Right ventricle myocardium superior (tissue), 1 donor: ENCODE measurements at regions not wholly inside any gene's neighbourhood (a gene's known extent, or its start where the extent isn't known, plus 50 kb on each side); places are given as distances from the start of the nearest gene placed in this dataset.
"Not testable (repeated sequence)": the region's sequence is repeated elsewhere in the genome, so short reads cannot be mapped to it uniquely, and the experiment has no call there.

Experiments
- ATAC-seq: fragments of 200-7000 bp; cut with Tn5 transposase; one replicate; pipeline ENCODE4 v1.9.1; 2020; ENCODE audit warnings: mild to moderate bottlenecking; ENCODE audit not compliant: poor library complexity
- DNase-seq: peaks from one replicate; pipeline ENCODE4 v3.0.0-alpha.2; 2020
- intact Hi-C: fragments of 100-400 bp; cut with DNase I; formaldehyde crosslinking; loops from one replicate; pipeline ENCODE4 v1.11.2; 2022
- donor health status: DM: no; HTN: yes; CAD: no; lungs with severe emphysema.

GRCh38 chr5:166570865-166571264, 1720.6 kb upstream of the WWC1 start:
- intact Hi-C loops = no loop called here
- ATAC-seq = no peak
- no peak for DNase-seq

DNA sequence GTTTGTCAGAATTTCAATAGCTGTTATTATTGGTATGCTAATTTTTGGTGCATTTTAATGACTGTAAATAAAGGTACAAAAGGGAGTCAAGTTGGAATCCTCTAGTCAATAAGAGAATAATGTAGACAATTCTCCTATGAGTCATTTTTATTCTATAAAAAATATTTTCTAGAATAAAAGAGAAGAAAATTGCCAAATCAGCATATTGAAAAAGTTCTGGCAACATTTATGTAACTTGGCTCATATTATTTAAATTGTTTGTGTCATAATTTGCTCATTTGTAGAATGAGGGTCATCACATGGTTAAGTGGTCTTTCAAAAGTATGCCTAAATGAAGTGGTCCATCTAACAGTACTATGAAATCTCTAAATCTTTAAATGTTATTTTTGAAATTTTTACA, 1719.8 kb upstream of the WWC1 start:
- intact Hi-C loops = no loop called here
- DNase-seq (no peak), ATAC-seq (no peak)

DNA sequence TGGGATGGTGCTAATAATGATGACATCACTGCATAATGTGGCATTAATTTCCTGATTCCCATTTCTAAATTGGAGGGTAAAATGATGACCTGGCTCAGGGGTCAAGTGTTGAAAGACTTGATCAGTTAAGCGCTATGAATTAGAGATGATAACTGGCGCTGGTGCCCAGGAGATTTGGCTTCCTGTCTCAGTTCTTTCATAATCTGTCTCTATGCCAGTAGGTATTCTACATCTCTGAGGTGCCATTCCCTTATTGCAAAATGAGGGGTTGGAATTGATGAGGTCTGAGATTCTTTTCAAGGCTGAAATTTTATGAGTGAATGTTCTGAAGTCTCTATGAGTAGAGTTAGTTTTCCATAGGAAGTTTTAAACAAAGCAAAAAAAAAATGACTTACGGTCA, 1715.1 kb upstream of the WWC1 start:
- DNase-seq (no peak), ATAC-seq (no peak)
- intact Hi-C loops = no loop called here

DNA sequence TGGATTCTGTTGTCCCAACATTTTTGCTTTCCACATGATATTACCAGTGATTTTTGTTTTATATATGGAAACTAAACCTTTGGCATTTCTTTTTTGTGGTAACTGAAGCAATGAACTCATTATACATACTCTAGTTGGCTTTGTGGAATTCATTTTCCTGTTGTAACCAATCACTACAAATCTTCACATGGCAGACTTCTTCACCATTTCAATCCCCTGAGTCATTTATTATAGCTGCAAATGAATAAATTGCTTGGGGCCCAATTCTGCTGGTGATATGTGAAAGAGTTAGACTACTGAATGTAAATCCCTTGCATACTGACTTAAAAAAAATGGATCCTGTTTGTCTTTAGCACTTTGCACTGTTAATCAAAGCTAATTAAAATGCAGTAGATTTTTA, 1709.6 kb upstream of the WWC1 start:
- DNase-seq (no peak), ATAC-seq (no peak)
- intact Hi-C loops = no loop called here

DNA sequence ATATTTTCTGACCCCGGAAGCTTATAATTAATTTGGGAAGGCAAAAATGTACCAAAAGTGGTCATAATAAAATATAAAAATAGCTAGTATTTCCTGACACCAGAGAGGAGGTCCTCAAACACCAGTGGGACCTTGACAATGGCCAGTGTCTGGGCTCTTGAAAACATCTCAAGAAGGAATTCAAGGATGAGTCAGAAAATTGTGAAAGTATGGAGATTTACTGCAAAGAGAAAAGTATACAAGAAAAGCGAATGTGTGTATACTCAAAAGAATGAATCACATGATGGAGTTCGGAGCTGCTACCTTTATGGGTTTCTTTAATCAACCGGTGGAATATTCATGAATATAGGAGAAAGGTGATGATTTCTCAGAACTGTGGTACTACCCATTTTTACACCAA, 1709.0 kb upstream of the WWC1 start:
- DNase-seq (no peak), ATAC-seq (no peak)
- intact Hi-C loops = no loop called here

GRCh38 chr5:166594567-166594966, 1696.9 kb upstream of the WWC1 start:
- ATAC-seq (no peak), DNase-seq (no peak)
- intact Hi-C loops = no loop called here

DNA sequence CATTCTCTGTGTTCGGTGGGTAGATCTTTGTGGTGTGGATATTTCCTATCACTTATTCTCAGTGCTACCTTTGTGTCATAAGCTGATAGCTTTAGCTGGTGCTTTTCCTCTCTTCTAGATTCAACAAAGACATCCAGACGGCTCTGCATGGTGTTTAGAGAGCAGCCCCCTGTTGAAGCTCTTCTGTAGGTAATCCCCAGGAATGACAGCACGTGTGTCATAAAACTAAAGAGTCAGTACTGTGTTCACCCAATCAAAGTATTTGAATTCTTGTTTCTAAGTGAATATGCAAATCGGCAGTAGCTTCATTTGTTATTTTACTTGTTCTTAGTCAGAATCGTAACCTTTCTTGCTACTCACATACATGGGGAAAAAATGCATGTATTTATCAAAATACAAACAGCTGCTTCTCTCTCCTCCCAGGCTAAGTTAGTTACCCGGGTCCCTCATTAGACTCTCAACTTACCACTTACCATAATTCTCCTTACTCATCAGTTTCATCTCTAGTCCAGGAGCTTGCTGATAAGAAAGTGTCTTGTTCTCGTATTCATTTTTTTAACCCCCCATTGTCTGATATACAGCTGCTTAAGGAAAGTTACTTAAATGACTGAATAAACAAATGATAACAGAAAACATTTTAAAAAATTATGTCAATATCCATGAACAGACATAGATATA, 1696.0 kb upstream of the WWC1 start:
- intact Hi-C loops = no loop called here
- ATAC-seq (no peak), DNase-seq (no peak)

DNA sequence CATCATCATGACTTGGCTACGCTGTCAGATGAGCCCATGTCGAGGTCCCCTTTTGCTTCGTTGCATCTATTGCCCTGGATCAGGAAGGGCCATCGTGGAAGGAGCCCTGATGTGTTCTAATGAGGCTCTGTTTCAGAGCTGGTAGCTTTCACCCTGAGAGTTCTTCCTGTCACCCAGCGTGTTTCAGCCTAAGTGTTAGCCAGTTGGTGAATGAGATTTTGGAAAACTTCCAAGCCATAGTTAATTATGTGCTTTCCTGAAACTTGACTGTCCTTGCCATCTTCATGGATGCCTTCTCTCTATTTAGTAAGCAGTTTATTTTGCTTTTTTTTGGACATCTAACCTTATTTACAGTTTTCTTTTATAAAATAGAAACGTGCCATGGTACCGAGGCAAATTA, 1695.4 kb upstream of the WWC1 start:
- DNase-seq = no peak
- no peak for ATAC-seq
- intact Hi-C loops = no loop called here

DNA sequence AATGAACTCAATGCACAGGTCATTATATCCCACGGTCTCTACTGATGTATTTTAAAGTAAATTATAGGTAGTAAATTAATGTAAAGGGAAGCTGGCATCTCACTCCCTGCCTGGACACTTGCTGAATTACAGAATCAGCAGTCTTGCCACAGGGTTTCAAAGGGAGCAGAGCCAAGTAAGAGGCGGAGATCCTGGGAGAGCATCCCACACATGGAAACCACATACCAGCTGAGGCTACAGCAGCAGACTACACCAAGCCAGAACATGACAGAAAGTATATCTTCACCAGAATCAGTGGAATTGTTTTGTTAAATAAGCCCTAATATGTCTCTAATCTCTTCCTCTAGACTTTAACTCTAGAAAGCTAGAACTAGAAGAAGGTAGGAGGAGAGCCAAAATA, 1689.2 kb upstream of the WWC1 start:
- intact Hi-C loops = no loop called here
- ATAC-seq (no peak), DNase-seq (no peak)

GRCh38 chr5:166617507-166617906, 1673.9 kb upstream of the WWC1 start:
- no peak for DNase-seq
- intact Hi-C loops = no loop called here

DNA sequence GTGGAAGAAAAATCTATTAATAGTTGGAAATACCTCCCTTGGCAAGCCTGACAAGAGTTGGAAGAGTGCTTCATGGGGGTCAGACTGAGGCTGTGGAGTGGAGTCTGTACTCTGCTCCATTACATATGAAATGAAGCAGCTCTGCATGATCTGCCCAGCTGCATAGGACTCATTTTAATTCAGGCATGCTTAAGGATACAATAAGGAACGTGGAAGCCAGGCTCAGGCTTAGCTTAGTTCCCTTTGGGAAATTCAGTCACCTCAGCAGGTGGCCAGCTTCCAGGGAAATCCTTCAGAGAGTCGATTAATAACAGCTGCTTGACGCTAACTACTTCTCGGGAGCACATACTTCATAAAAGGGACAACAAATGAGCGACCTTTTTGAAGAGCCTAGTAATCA, 1672.9 kb upstream of the WWC1 start:
- DNase-seq (no peak), ATAC-seq (no peak)
- intact Hi-C loops = no loop called here

More at GRCh38 chr5:166617507-166617906, 1673.9 kb upstream of the WWC1 start:
- ATAC-seq = no peak

DNA sequence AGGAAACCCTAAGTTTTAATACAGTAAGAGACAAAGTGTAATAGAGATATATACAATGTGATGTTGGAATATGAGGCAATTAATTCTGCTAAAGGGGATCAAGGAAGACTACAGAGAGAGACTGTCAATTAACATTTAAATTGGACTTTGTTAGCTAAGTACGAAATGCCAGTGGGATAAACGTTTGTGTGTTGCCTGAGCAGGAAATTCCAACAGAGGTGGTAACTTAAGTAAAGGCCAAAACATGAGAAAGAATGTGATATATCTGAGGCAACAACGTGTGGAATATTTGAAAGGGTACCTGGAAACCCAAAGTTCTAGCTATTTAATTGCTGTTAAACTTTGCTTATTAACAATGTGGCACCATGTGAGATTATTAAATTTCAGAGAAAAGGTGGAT, 1666.9 kb upstream of the WWC1 start:
- no peak for DNase-seq
- intact Hi-C loops = no loop called here
- ATAC-seq = no peak

- ATAC-seq (no peak), DNase-seq (no peak)
- intact Hi-C loops = no loop called here
These were observed 1666.1 kb upstream of the WWC1 start for GRCh38 chr5:166625210-166625865.

DNA sequence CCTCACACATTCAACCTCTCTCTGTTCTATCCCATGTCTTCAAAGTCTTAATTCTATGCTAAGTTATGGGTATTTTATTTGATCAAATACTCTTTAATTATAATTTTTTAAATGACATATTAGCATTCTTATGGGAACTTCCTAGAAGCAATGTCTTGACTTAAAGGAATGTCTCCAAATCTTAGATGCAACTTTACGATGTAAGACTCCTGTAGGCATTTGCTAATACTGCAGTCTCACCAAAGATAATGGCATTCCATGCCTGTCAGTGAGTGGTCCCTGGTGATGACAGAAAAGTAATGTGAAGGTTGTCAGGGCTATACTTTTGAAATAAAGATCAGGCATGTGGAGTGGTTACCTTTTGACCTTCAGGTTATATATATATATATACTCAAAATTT, 1654.2 kb upstream of the WWC1 start:
- ATAC-seq (no peak), DNase-seq (no peak)
- intact Hi-C loops = no loop called here

DNA sequence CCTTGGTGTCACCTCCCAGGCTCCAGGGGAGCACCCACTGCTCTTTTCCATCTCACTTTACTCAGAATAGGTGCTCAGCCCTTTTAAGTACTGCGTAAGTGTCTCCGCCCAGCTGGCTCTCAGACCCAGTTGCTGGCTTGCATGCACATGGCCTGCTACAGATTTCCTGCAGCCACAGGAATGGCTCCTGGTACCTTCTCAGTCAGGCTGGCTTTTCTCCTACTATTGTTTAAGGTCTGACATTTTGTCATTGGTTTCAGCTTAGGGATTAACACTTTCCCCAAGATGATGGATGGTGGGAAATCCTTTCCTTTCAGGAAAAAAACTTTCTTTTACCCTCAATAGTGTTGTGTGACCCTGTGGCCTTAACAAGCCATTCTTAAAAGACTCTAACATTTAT, 1652.3 kb upstream of the WWC1 start:
- ATAC-seq (no peak), DNase-seq (no peak)
- intact Hi-C loops = no loop called here

DNA sequence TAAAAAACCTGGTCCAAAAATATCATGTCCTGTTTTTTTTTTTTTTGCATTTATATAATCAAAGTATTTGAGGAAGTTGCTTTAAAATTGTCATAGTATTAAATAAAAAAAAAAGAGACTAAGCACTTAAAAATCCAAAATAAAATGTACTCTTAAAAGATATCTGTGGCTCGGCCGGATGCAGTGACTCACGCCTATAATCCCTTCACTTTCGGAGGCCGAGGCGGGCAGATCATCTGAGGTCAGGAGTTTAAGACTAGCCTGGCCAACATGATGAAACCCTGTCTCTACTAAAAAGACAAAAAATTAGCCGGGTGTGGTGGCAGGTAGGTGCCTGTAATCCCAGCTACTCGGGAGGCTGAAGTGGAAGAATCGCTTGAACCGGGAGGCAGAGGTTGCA, 1651.3 kb upstream of the WWC1 start:
- not testable (repeated sequence) for ATAC-seq, DNase-seq

GRCh38 chr5:166648736-166649135, 1642.7 kb upstream of the WWC1 start:
- intact Hi-C loops = no loop called here
- ATAC-seq = no peak
- no peak for DNase-seq

More for the DNA sequence above, 1651.3 kb upstream of the WWC1 start:
- intact Hi-C loops = not testable (repeated sequence)

DNA sequence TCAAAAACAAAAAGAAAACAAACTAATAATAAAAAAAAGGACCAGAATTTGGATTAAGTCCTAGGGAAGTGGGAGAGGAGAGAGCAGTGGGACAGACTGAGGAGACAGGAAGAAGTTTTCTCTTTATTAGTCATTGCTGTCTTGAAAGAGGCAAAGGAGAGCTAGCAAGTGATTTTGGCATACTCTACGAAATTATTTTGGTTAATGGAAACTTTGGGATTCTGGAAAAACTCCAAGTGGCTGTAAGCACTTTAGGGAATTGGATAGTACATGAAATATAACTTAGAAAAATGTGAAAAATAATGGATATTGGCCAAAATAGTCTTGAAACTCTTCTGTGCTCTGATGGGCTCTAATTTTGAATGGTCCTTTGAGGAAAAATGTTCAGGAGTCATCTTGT, 1641.8 kb upstream of the WWC1 start:
- DNase-seq (no peak), ATAC-seq (no peak)
- intact Hi-C loops = no loop called here

DNA sequence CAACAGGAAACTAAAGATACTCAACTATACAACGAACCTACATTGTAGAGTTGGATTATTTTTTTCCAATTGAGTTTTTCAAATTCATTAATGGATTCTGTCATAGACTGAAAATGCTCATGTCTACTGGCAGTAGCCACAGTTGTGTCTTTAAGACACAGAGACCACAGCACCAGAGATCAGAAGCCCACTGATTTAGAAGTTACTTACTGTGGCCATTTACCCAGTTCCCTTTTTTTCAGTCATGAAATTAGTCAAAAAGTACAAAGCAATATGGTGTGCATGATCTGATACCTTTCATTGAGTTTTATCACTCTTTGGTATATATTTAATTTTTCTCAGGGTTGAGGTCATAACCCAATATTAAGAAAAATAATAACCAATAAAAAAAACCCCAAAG, 1640.2 kb upstream of the WWC1 start:
- no peak for ATAC-seq
- intact Hi-C loops = no loop called here
- no peak for DNase-seq

DNA sequence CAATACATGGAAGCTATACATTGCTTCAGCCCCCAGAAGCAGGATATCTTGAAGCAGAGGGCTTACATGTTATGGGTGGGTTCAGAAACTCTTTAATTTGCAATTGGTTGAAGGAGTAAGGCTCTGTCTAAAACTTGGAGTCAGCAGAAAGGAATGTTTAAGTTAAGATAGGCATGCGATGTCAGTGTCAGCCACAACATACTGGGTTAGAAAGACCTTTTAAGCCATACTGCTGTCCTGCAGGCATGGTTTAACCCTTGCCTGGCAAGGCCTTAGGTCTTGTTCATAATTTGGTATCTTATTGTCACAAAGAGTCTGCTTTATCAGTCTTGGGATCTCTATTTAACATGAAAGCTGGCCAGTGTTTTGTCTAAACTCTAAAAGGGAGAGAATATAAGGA, 1619.6 kb upstream of the WWC1 start:
- no peak for ATAC-seq
- no peak for DNase-seq
- intact Hi-C loops = no loop called here

- ATAC-seq = no peak
- DNase-seq = no peak
- intact Hi-C loops = no loop called here
These were observed 1619.0 kb upstream of the WWC1 start for GRCh38 chr5:166672431-166672830.
